IMR-90 (cell line): ENCODE measurements at regions not wholly inside any gene's neighbourhood (a gene's known extent, or its start where the extent isn't known, plus 50 kb on each side); places are given as distances from the start of the nearest gene placed in this dataset.

Source experiments
- ATAC-seq: fragments of 200-7000 bp; cut with Tn5 transposase; 2 replicates; pipeline ENCODE4 v1.9.1; 2020; ENCODE audit warnings: low read depth, mild to moderate bottlenecking, moderate library complexity
- BruUV-seq: library from RNA; stranded (reverse); fragments of 400-500 nt; replicated peaks from 2 replicates; lab custom pipeline; 2021; lab: Mats Ljungman, UMichigan
- CTCF ChIA-PET: fragments of 300-600 bp; formaldehyde crosslinking; extraction: SDS; loops from one replicate; lab custom pipeline; 2021; ENCODE audit warnings: antibody characterized with exemption; lab: Yijun Ruan, JAX
- POLR2A ChIA-PET: fragments of 300-600 bp; sonication (Branson Sonifier 250); formaldehyde crosslinking; loops from one replicate; lab custom pipeline; 2022; ENCODE audit warnings: antibody characterized with exemption; ENCODE audit not compliant: unreplicated experiment; lab: Charles Lee
- DNase-seq: peaks from one replicate; pipeline ENCODE4 v3.0.0; 2013
- H2AFZ ChIP-seq: replicated peaks from 2 replicates; pipeline ENCODE3; 2013; ENCODE audit warnings: low read length, mild to moderate bottlenecking; ENCODE audit not compliant: poor library complexity
- H2AK5ac ChIP-seq: 2 replicates; pipeline ENCODE4 v1.6.1; 2013; ENCODE audit warnings: low read depth, low read length, inconsistent platforms
- H2AK9ac ChIP-seq: replicated peaks from 2 replicates; pipeline ENCODE3; 2013; ENCODE audit warnings: mild to moderate bottlenecking, low read depth, low read length, moderate library complexity; ENCODE audit not compliant: poor library complexity
- H2BK120ac ChIP-seq: 2 replicates; pipeline ENCODE4 v1.6.1; 2013; ENCODE audit warnings: low read depth, low read length, inconsistent platforms
- H2BK15ac ChIP-seq: 3 replicates; pipeline ENCODE4 v1.6.1; 2013; ENCODE audit warnings: low read depth, low read length, inconsistent platforms
- H2BK20ac ChIP-seq: 2 replicates; pipeline ENCODE4 v1.6.1; 2013; ENCODE audit warnings: low read depth, mild to moderate bottlenecking, inconsistent platforms, low read length, moderate library complexity
- H2BK5ac ChIP-seq: 2 replicates; pipeline ENCODE4 v1.6.1; 2013; ENCODE audit warnings: mild to moderate bottlenecking, low read depth, low read length, inconsistent platforms; ENCODE audit not compliant: poor library complexity, severe bottlenecking
- H3K14ac ChIP-seq: replicated peaks from 2 replicates; pipeline ENCODE4 v1.6.1; 2013; ENCODE audit warnings: low read depth, low read length, inconsistent platforms
- H3K18ac ChIP-seq: 2 replicates; pipeline ENCODE4 v1.6.1; 2013; ENCODE audit warnings: low read depth, low read length, control low read depth
- H3K23ac ChIP-seq: 2 replicates; pipeline ENCODE4 v1.6.1; 2013; ENCODE audit warnings: low read depth, low read length, inconsistent platforms
- H3K27ac ChIP-seq: 2 replicates; pipeline ENCODE4 v1.5.1; 2013; ENCODE audit warnings: mild to moderate bottlenecking, control low read depth, low read length; ENCODE audit not compliant: insufficient read depth
- H3K27me3 ChIP-seq: 2 replicates; pipeline ENCODE4 v1.6.1; 2013; ENCODE audit warnings: low read length; ENCODE audit not compliant: control insufficient read depth, insufficient read depth
- H3K36me3 ChIP-seq: 2 replicates; pipeline ENCODE4 v1.6.1; 2013; ENCODE audit warnings: low read length, mixed read lengths; ENCODE audit not compliant: control insufficient read depth, insufficient read depth
- H3K4ac ChIP-seq: 2 replicates; pipeline ENCODE4 v1.6.1; 2013; ENCODE audit warnings: low read depth, low read length, inconsistent platforms
- H3K4me1 ChIP-seq: 2 replicates; pipeline ENCODE4 v1.6.1; 2013; ENCODE audit warnings: low read length, mixed read lengths; ENCODE audit not compliant: control insufficient read depth, insufficient read depth
- H3K4me2 ChIP-seq: 2 replicates; pipeline ENCODE4 v1.6.1; 2013; ENCODE audit warnings: low read depth, mild to moderate bottlenecking, control low read depth, low read length, moderate library complexity
- H3K4me3 ChIP-seq: 2 replicates; pipeline ENCODE4 v1.5.1; 2013; ENCODE audit warnings: low read depth, mild to moderate bottlenecking, control low read depth, low read length, moderate library complexity; ENCODE audit not compliant: insufficient read depth
- H3K56ac ChIP-seq: 2 replicates; pipeline ENCODE4 v1.6.1; 2013; ENCODE audit warnings: low read length, inconsistent platforms; ENCODE audit not compliant: insufficient read depth; ENCODE audit errors: extremely low read depth
- H3K79me1 ChIP-seq, 2 experiments: 2 replicates each; pipeline ENCODE4 v1.6.1; 2013; ENCODE audit warnings: low read length in 2 of 2, inconsistent platforms in 1 of 2, low read depth in 1 of 2
- H3K9ac ChIP-seq: 2 replicates; pipeline ENCODE4 v1.6.1; 2013; ENCODE audit warnings: low read depth, low read length, control low read depth
- H3K9me1 ChIP-seq: 2 replicates; pipeline ENCODE4 v1.6.1; 2013; ENCODE audit warnings: low read length, inconsistent platforms; ENCODE audit not compliant: insufficient read depth
- H3K9me3 ChIP-seq: 2 replicates; pipeline ENCODE4 v1.6.1; 2013; ENCODE audit warnings: low read length; ENCODE audit not compliant: control insufficient read depth, insufficient read depth
- H4K20me1 ChIP-seq: 2 replicates; pipeline ENCODE4 v1.6.1; 2013; ENCODE audit warnings: low read length, inconsistent platforms; ENCODE audit not compliant: insufficient read depth
- H4K5ac ChIP-seq: 2 replicates; pipeline ENCODE4 v1.6.1; 2013; ENCODE audit warnings: mild to moderate bottlenecking, low read depth, low read length, control low read depth
- H4K8ac ChIP-seq, 2 experiments: 2 replicates each; pipeline ENCODE4 v1.6.1; 2013; ENCODE audit warnings: low read depth in 2 of 2, low read length in 2 of 2, control low read depth in 1 of 2, inconsistent platforms in 1 of 2
- H4K91ac ChIP-seq: 2 replicates; pipeline ENCODE4 v1.6.1; 2013; ENCODE audit warnings: low read depth, low read length, inconsistent platforms; ENCODE audit not compliant: insufficient read depth
- BHLHE40 ChIP-seq: fragments of 150-350 bp; IDR thresholded peaks from 2 replicates; pipeline ENCODE4 v1.6.1; 2016; ENCODE audit warnings: mild to moderate bottlenecking, low read depth, low read length
- CEBPB ChIP-seq: IDR thresholded peaks from 2 replicates; pipeline ENCODE4 v1.6.1; 2012; ENCODE audit warnings: low read depth, low read length, improper control_type of control experiment
- CHD1 ChIP-seq: IDR thresholded peaks from 2 replicates; pipeline ENCODE4 v1.6.1; 2012; ENCODE audit warnings: low read depth, low read length, improper control_type of control experiment
- CTCF ChIP-seq: conservative IDR thresholded peaks from 2 replicates; pipeline ENCODE4 v1.5.1; 2012; ENCODE audit warnings: mild to moderate bottlenecking, low read depth, low read length, improper control_type of control experiment
- ELK1 ChIP-seq: fragments of 150-350 bp; IDR thresholded peaks from 2 replicates; pipeline ENCODE4 v1.6.1; 2016; ENCODE audit warnings: low read depth, mild to moderate bottlenecking, low read length, moderate library complexity, borderline replicate concordance
- FOS ChIP-seq: fragments of 150-350 bp; IDR thresholded peaks from 2 replicates; pipeline ENCODE4 v1.6.1; 2016; ENCODE audit warnings: low read depth, low read length
- MAFK ChIP-seq: IDR thresholded peaks from 2 replicates; pipeline ENCODE4 v1.6.1; 2012; ENCODE audit warnings: low read depth, low read length, improper control_type of control experiment
- MAZ ChIP-seq: IDR thresholded peaks from 2 replicates; pipeline ENCODE4 v1.6.1; 2012; ENCODE audit warnings: low read depth, mild to moderate bottlenecking, low read length, improper control_type of control experiment, moderate library complexity, borderline replicate concordance
- MXI1 ChIP-seq: IDR thresholded peaks from 2 replicates; pipeline ENCODE4 v1.6.1; 2012; ENCODE audit warnings: low read depth, mild to moderate bottlenecking, low read length, moderate library complexity, borderline replicate concordance
- NFE2L2 ChIP-seq: fragments of 150-350 bp; IDR thresholded peaks from 2 replicates; pipeline ENCODE4 v1.6.1; 2016; ENCODE audit warnings: low read depth, mild to moderate bottlenecking, low read length
- POLR2A ChIP-seq: IDR thresholded peaks from 2 replicates; pipeline ENCODE4 v1.6.1; 2012; ENCODE audit warnings: mild to moderate bottlenecking, low read depth, low read length
- RAD21 ChIP-seq: IDR thresholded peaks from 2 replicates; pipeline ENCODE4 v1.6.1; 2012; ENCODE audit warnings: low read length, improper control_type of control experiment
- RCOR1 ChIP-seq: IDR thresholded peaks from 2 replicates; pipeline ENCODE4 v1.6.1; 2012; ENCODE audit warnings: mild to moderate bottlenecking, low read length, improper control_type of control experiment; ENCODE audit not compliant: insufficient replicate concordance
- RFX5 ChIP-seq: IDR thresholded peaks from 2 replicates; pipeline ENCODE4 v1.8.0; 2012; ENCODE audit warnings: low read depth, mild to moderate bottlenecking, low read length, moderate library complexity
- SMC3 ChIP-seq: fragments of 150-350 bp; IDR thresholded peaks from 2 replicates; pipeline ENCODE4 v1.6.1; 2016; ENCODE audit warnings: low read depth, mild to moderate bottlenecking, antibody characterized with exemption, low read length, moderate library complexity
- USF2 ChIP-seq: fragments of 150-350 bp; IDR thresholded peaks from 2 replicates; pipeline ENCODE4 v1.6.1; 2017; ENCODE audit warnings: mild to moderate bottlenecking, antibody characterized with exemption, low read length, low read depth
- WGBS, 2 experiments: methylation state at CpG; one replicate each; pipeline versions ENCODE4 v1.1.5 to v1.1.7; 2013; ENCODE audit warnings: missing lambda C conversion rate in 2 of 2; ENCODE audit not compliant: insufficient read length in 1 of 2; ENCODE audit errors: extremely low coverage in 2 of 2; 5-methylcytosine and 5-hydroxymethylcytosine counted together
- dilution Hi-C: fragments of 300-500 bp; cut with HindIII; formaldehyde crosslinking; loops from one replicate; pipeline ENCODE4 v1.14.3; 2018; ENCODE audit warnings: low sequenced_read_pairs; ENCODE audit not compliant: unreplicated experiment
- in situ Hi-C: fragments of 300-500 bp; cut with MboI; formaldehyde crosslinking; loops from 3 replicates; pipeline ENCODE4 v1.14.3; 2019; ENCODE audit warnings: low sequenced_read_pairs, inconsistent platforms, mixed read lengths
- intact Hi-C: fragments of 100-400 bp; cut with micrococcal nuclease; formaldehyde crosslinking; loops from 2 replicates; pipeline ENCODE4 v1.10.0; 2022

GRCh38 chr1:90339811-90340210 is 344.9 kb downstream of the ZNF326 start:
- CTCF ChIA-PET = no interaction called here
- WGBS, 2 experiments = no CpG with 5 or more reads among the region's 2 CpGs

More at GRCh38 chr1:90339811-90340210, 344.9 kb downstream of the ZNF326 start:
- H2BK20ac ChIP-seq = no peak overlapping the region
- H2AK5ac ChIP-seq = no peak overlapping the region
- H3K4me3 ChIP-seq = no peak overlapping the region
- TF ChIP-seq MXI1 (no peak), RCOR1 (no peak), MAFK (no peak), USF2 (no peak), CTCF (no peak), SMC3 (no peak), RAD21 (no peak), FOS (no peak), CHD1 (no peak), BHLHE40 (no peak), POLR2A (no peak), ELK1 (no peak), MAZ (no peak), CEBPB (no peak), RFX5 (no peak), NFE2L2 (no peak)
- H3K18ac ChIP-seq = no peak overlapping the region
- no peaks in the 10 kb centered on the region for H3K9me1 ChIP-seq
- BruUV-seq = no TSS peak
- ATAC-seq (no peak), DNase-seq (no peak)
- no peaks in the 10 kb centered on the region for H3K27me3 ChIP-seq
- no peaks in the 10 kb centered on the region for H3K9me3 ChIP-seq
- no peak overlapping the region for H2BK15ac ChIP-seq
- no peak overlapping the region for H3K4ac ChIP-seq
- dilution Hi-C loops (no loop called here), in situ Hi-C loops (no loop called here), intact Hi-C loops (no loop called here)
- no peaks in the 10 kb centered on the region for H4K20me1 ChIP-seq
- H2BK120ac ChIP-seq = no peak overlapping the region
- POLR2A ChIA-PET = no interaction called here
- no peak overlapping the region for H2AFZ ChIP-seq
- H2BK5ac ChIP-seq = no peak overlapping the region
- no peak overlapping the region for H4K5ac ChIP-seq
- H3K36me3 ChIP-seq = no peaks in the 10 kb centered on the region
- H2AK9ac ChIP-seq = no peak overlapping the region
- H3K23ac ChIP-seq = no peak overlapping the region
- no peaks in the 10 kb centered on the region for H3K79me1 ChIP-seq
- H3K27ac ChIP-seq = no peak overlapping the region
- H3K56ac ChIP-seq = no peak overlapping the region
- H3K4me2 ChIP-seq = no peak overlapping the region
- no peak overlapping the region for H3K9ac ChIP-seq
- H4K8ac ChIP-seq = no peak overlapping the region
- no peak overlapping the region for H3K14ac ChIP-seq
- no peak overlapping the region for H4K91ac ChIP-seq
- H3K4me1 ChIP-seq = no peaks in the 10 kb centered on the region
